OCI-LY3 (cell line): ENCODE measurements at regions not wholly inside any gene's neighbourhood (a gene's known extent, or its start where the extent isn't known, plus 50 kb on each side); places are given as distances from the start of the nearest gene placed in this dataset.

Experiments used
- EZH2phosphoT487 ChIP-seq: fragments of 200-600 bp; shearing (Covaris generic); IDR thresholded peaks from 2 replicates; pipeline ENCODE4 v1.6.1; 2018; ENCODE audit warnings: antibody characterized with exemption, mixed run types, low read depth
- TF ChIP-seq, protein P1 (sequence below): fragments of 200-600, 300-600 bp; sonication (generic); IDR thresholded peaks from 2 replicates; pipeline ENCODE4 v1.5.1; 2014; ENCODE audit warnings: antibody characterized with exemption, low read length, low read depth

GRCh38 chr5:60492958-60493357, 207.0 kb downstream of the DEPDC1B start:
- TF ChIP-seq, protein P1, sequence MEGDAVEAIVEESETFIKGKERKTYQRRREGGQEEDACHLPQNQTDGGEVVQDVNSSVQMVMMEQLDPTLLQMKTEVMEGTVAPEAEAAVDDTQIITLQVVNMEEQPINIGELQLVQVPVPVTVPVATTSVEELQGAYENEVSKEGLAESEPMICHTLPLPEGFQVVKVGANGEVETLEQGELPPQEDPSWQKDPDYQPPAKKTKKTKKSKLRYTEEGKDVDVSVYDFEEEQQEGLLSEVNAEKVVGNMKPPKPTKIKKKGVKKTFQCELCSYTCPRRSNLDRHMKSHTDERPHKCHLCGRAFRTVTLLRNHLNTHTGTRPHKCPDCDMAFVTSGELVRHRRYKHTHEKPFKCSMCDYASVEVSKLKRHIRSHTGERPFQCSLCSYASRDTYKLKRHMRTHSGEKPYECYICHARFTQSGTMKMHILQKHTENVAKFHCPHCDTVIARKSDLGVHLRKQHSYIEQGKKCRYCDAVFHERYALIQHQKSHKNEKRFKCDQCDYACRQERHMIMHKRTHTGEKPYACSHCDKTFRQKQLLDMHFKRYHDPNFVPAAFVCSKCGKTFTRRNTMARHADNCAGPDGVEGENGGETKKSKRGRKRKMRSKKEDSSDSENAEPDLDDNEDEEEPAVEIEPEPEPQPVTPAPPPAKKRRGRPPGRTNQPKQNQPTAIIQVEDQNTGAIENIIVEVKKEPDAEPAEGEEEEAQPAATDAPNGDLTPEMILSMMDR, result no peak
- TF ChIP-seq EZH2phosphoT487, result no peak
